GM19193 (cell line): ENCODE measurements at regions not wholly inside any gene's neighbourhood (a gene's known extent, or its start where the extent isn't known, plus 50 kb on each side); places are given as distances from the start of the nearest gene placed in this dataset.

Source experiments
- POLR2A ChIP-seq: IDR thresholded peaks from 4 replicates; pipeline ENCODE4 v1.6.1; 2011; ENCODE audit not compliant: insufficient read depth, insufficient read length; ENCODE audit errors: extremely low read depth

DNA sequence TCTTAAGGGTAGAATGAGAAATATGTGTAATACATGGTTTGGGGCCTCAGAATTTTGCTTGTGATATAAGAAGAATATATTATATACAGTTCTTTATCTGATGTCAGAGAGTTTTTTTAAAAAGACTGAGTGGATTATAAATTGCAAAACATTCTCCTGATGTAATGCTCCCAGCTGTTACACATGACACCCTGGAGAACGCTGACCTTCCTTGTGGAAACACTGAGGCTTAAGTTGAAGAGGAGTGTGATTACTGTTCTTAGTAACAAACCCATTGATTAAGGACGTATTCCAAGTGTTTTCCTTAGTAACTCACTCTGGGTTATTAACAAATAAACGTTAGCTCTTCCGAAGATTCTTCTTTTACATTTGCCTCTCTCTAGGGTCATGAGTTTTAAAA is 1069.3 kb upstream of the CNTNAP5 start:
- TF ChIP-seq POLR2A: no peak

DNA sequence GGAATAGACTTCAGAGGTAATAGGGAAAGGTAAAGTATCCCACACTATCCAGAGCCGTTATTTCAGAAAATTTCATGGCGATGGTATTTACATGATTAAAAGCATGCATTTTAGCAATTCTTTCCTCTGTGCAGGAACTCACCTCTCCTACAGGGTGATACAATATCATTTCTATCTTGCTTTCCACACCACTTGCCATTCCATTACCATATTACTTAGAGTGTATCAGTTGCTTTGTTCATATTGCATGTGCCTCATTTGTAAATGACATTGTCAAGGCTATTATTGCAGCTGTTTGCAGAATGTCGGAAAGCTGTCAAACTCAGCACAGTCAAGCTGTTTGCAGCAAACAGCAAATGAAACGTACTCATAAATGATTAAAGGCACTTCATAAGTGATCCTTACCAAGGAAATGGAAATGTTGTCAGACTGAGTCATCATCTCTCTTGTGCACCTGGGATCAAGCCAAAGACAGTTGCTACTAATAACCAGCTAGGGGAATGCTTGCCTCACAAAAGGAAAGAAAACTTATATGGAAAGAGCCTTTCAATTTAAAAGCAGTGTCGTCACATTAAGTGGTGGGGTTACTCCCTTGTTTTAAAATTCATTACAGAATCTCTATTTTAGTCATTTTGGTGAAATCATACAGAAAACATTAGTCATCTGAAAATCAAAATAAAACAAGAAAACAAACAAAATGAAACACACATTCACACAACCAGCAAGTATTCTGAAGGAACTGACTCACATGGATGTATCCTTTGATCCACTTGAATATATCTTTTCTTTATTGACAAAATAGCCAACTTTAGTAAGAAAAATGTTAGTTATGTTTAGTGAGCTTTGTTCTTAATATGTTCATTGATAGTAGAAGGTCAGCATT is 1064.1 kb upstream of the CNTNAP5 start:
- TF ChIP-seq POLR2A: no peak

DNA sequence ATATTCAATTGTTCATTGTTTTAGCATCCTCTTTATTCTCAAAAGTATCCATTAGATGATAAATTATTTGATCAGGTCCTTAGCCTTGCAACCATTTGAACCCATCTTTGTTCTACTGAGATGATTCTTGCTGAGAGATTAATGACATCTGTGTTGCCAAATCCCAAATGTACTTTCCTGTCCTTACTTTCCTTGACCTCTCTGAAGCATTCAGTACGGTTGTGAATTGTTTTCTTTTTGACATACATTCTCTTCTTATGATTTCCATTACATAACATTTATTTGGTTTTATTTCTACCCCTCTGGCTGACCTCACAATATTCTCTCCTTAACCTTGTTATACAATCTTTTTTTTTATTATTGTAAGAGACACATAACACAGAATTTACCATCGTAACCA is 1058.6 kb upstream of the CNTNAP5 start:
- no peak for TF ChIP-seq POLR2A

DNA sequence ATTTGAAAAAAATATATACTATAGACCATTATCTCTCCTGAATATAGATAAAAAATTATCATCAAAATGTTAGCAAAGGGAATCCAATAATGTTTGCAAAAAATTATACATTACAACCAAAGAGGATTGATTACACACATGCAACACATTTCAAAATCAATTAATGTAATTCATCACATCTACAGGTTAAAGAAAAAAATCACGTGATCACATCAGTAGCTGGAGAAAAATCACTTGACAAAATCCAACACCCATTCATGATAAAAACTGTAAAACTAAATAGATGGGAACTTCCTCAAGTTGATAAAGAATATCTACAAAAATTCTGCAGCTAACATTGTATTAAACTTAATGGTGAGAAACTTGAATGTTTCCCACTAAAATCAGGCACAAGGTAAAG is 1047.5 kb upstream of the CNTNAP5 start:
- TF ChIP-seq POLR2A: no peak

DNA sequence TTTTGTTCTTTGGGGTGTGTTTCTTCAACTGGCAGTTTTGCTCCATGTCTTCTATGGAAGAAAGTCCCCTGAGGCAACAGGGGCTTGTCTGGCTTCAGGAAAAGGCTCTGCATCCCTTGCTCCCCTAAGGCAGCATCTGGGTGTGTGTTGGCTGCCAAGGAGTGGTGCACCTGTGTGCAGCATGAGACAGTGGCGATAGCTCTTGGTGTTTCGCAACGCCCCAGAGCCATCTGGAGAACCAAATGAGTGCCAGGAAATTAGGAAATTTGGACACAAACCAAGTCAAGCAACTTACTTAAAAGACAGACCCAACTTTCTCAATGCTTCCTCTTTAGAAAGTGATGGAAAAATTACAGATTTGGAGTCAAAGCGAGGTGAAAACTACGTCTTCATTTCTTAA is 1044.4 kb upstream of the CNTNAP5 start:
- no peak for TF ChIP-seq POLR2A

DNA sequence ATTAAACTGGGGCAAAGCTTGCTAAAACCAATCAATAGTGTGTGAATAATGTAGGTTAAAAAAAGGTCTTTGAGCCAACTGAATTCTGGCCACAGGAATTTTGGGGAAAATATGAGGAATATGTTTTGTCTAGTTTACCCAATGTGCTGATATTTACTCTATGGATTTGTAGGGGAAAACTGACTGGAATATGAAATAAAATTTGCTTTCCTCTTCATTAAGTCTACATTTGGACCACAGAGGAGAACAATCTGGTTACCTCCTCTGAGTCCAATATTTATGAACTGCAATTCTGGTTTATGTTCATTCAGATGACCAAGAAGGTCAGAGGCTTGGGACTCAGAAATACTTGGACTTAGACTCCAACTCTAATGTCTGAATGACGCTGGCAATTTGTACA is 1042.2 kb upstream of the CNTNAP5 start:
- TF ChIP-seq POLR2A: no peak

DNA sequence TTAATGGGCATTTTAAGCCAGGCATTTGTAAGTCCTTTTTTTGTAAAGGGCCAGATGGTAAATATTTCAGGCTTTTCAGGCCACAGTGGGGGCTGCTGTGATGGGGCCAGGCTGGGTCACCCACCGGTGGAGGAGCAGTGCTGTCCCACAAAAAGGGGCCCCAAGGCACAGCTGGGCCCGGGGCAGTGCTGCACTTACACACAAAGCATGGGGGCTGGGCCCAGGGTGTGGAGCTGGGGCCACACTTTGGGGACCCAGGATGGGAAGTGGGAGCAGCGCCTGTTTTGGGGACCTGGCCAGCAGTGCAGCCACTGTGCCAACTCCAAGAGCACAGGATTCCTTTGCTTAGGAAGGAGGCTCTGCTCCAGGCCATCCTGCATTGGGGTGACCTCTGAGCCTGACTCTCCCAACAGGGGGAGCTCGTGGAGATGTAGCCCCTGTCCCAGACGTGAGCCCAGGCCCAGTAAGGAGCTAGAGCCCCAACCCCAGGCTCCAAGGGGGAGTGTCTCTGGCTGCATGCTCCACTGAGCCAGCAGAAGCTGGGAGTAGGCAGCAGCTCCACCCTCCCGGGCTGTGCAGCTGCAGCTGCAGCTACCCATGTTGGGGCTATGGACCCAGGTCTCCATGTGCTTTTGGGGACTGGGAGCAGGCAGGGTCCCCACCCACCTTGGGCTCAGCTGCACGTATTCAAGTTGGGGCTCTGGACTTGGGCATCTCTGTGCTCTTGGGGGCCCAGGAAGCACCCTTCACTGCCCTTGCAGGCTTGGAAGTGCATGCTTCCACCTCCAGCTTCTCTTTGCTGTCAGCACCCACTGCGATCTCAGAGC is 1036.5 kb upstream of the CNTNAP5 start:
- no peak for TF ChIP-seq POLR2A

DNA sequence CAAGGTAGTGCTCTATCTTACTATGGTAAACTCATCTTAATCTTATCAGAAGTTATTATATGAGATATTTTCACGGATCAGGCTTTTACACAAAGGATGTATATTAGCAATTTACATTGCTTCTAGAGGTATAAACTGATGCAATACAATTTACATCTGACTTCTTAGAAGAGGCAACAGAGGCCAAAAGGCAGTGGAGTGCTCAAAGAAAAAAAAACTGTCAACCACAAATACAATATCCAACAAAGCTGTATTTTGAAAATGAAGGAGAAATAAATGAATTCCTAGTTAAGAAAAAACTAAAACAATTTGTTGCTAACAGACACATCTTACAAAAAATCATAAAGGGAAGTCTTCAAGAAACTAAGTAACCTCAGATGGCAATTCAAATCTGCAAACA is 1031.5 kb upstream of the CNTNAP5 start:
- no peak for TF ChIP-seq POLR2A

DNA sequence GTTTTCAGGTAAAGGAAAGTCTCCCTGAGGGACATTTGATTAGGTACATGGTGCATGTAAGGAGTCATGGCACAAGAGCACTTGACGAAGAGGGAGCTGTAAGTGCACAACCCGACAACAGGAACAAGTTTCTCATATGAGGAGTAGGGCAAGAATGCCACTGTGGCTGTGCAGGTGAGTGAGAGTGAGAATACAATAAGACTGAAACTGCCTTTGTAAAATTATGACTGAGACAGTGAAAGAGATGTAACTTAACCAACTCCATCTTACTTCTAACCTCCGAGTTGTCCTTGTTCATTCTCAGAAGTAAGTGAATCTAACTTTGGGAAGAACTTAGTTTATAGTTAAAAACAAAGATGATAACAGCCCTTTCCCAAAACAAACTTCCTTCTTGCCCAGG is 1025.8 kb upstream of the CNTNAP5 start:
- TF ChIP-seq POLR2A: no peak

DNA sequence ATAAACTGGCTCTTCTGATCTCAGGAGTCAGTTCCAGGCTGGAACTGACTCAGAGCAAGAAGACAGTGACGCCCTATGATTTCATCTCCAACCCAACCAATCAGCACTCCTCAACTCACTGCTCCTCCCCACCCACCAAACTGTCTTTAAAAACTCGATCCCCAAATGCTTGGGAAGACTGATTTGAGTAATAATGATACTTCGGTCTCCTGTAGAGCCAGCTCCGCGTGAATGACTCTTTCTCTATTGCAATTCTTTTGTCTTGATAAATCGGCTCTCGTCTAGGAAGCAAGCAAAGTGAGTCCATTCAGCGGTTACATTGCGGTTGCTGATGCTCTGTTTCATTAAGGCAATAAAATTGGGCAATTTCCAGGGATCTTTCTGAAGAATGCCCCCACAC is 1025.3 kb upstream of the CNTNAP5 start:
- TF ChIP-seq POLR2A: no peak

DNA sequence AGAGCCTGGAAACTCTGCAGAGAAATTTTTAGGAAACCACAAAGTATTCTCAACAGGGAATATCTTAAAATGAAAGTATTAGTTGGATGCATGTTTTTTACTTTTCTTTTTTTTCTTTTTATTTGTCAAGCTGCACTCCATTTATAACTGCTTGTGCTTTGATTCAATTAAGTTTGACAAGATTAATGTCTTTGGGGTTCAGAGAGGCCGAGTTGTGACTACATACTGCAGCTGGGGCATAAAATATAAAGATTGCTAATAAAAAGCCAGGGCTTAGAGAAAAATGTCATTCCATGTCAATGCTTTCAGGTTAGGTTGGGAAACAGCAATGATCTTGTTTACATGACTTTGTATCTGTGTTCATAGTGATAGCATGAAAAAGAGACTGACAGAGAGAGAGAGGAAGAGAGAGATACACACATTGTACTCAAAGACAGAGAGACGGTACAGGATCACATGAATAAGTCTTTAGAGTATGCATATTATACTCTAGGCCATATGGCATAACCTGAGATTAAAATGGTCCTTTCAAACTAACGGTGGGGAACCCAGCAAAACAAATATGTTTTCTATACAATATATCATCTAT is 1022.3 kb upstream of the CNTNAP5 start:
- no peak for TF ChIP-seq POLR2A

DNA sequence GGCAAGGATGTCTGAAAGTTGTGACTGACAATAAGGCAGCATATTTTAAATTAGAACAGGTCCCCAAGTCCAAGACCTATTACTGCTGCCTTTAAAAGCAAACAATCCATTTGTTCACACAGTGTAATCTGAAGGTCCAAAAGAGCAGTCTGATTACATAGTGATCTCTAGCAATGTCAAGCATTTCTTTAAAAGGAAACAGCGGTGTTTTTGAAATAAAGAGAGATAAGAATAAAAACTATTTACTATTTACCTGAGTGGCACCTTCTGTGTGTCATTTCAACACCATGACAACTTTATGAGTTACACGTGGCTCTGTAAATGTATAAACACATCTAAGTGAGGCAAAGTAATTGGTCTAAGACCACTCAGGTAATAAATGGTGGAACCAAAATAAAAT is 1009.9 kb upstream of the CNTNAP5 start:
- no peak for TF ChIP-seq POLR2A

DNA sequence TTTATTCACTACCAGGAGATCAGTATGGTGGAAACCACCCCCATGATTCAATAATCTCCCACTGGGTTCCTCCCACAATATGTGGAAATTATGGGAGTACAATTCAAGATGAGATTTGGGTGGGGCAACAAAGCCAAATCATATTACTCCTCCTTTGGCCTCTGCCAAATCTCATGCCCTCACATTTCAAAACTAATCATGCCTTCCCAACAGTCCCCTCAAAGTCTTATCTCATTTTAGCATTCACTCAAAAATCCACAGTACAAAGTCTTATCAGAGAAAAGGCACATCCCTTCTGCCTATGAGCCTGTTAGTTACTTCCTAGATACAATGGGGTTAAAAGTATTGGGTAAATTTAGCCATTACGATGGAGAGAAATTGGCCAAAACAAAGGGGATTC is 989.5 kb upstream of the CNTNAP5 start:
- TF ChIP-seq POLR2A: no peak

DNA sequence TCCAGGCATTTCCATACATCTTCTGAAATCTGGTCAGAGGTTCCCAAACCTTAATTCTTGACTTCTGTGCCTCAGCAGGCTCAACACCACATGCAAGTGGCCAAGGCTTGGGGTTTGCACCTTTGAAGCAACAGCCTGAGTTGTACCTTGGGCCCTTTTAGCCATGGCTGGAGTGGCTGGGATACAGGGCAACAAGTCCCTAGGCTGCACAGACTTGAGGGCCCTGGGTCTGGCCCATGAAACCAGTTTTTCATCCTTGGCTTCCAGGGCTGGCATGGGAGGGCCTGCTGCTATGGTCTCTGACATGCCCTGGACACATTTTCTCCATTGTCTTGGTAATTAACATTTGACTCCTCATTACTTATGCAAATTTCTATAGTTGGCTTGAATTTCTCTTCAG is 988.8 kb upstream of the CNTNAP5 start:
- no peak for TF ChIP-seq POLR2A

DNA sequence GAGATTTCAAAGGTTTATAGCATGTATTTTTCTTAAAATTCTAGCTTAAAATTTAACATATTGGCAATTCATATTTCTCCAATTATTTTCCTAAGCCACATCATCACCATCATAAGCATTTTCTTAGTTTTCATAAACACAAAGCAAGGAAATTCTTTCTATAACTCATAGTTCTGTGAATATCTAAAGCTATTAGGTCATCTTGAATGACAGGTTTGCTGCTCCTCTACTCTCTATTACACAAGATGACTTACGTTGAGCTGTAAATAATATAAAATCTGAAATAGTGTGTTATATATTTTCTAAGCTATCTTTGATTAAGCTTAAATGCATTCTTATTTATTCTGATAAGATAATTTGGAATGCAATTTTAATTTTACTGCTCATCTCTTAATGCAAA is 984.6 kb upstream of the CNTNAP5 start:
- no peak for TF ChIP-seq POLR2A
